ENCODE measurements at regions not wholly inside any gene's neighbourhood (a gene's known extent, or its start where the extent isn't known, plus 50 kb on each side); places are given as distances from the start of the nearest gene placed in this dataset.

DNA sequence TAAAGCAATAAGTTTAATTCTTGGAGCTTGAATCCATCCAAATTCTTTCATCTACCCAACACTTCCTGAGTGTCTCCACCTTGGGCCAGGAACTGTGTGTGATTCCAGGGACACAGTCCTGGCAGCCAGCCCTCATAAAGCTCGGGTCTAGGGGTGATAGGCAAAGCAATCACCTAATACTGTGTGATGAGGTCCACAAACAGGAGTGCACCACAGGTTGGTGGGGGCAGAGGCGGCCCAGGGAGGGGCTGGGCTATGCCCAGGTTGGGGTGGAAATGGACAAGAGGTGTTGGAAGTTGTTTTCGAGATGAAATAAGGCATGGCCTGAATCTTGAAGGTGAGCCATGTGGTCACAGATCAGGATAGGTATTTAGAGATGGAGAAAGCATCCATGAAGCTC is 133.9 kb upstream of the PTCH1 start:
- no peak overlapping the region for H3K4me3 ChIP-seq (ENCODE audit: low read depth, low read length)
- ChIA-PET CTCF (no interaction called here), POLR2A (no interaction called here)
- DNase-seq (ENCODE audit: low read depth): no peak
- H3K36me3 ChIP-seq (ENCODE audit: control insufficient read depth, insufficient read depth, low read length): no peaks in the 10 kb centered on the region
- TF ChIP-seq, protein P1, sequence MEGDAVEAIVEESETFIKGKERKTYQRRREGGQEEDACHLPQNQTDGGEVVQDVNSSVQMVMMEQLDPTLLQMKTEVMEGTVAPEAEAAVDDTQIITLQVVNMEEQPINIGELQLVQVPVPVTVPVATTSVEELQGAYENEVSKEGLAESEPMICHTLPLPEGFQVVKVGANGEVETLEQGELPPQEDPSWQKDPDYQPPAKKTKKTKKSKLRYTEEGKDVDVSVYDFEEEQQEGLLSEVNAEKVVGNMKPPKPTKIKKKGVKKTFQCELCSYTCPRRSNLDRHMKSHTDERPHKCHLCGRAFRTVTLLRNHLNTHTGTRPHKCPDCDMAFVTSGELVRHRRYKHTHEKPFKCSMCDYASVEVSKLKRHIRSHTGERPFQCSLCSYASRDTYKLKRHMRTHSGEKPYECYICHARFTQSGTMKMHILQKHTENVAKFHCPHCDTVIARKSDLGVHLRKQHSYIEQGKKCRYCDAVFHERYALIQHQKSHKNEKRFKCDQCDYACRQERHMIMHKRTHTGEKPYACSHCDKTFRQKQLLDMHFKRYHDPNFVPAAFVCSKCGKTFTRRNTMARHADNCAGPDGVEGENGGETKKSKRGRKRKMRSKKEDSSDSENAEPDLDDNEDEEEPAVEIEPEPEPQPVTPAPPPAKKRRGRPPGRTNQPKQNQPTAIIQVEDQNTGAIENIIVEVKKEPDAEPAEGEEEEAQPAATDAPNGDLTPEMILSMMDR (IDR thresholded peaks at IDR 0.05; ENCODE audit: insufficient read depth, low read depth, low read length): no peak
- H3K27me3 ChIP-seq (ENCODE audit: control insufficient read depth, insufficient read depth, low read length): no peaks in the 10 kb centered on the region; the same call in 1 of the 2 replicates

DNA sequence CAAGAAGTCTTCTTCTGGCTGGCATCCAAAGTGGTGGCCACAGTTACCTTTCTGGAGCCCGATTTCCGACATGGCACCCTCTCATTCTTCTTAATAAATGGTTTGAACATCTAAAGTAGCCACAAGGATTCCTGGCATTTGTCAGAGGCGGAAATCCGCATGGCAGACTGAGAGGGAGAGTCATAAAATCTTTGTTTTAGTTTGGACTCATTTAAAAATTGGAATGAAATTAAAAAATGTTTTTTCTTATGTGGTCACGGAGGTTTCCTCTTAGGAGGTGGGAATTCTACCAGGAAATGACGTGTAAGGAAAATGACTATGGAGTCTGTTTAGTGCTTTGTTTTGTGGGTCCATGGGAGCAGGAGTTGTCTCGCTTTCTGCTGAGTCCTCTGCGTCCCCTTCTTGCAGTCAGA is 133.0 kb upstream of the PTCH1 start:
- Histone ChIP-seq H3K36me3 (ENCODE audit: control insufficient read depth, insufficient read depth, low read length) (no peaks in the 10 kb centered on the region), H3K27me3 (ENCODE audit: control insufficient read depth, insufficient read depth, low read length) (no peaks in the 10 kb centered on the region; the same call in 1 of the 2 replicates), H3K4me3 (ENCODE audit: low read depth, low read length) (no peak overlapping the region)
- POLR2A ChIA-PET: no interaction called here
- TF ChIP-seq, protein P1 (IDR thresholded peaks at IDR 0.05; ENCODE audit: insufficient read depth, low read depth, low read length): no peak
- CTCF ChIA-PET: no interaction called here
- no peak for DNase-seq (ENCODE audit: low read depth)

DNA sequence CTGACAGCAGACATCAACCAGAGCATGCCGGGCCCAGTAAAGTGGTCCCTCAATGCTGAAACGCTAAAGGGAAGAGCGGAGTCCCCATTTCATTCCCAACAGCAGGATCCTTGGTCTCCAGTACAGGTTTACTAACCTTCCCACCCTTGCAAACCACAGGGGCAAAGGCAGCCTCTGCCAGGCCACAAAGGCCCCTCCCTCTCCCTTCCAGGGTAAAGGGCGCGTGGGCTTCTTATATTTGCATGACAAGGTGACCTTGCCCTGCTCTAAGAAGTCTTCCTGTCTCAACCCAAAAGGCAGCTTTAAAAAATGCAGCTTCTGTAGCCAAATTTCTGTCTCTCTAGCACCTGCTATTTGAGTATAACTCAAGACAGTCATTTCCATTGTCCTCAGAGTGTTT is 131.5 kb upstream of the PTCH1 start:
- H3K36me3 ChIP-seq (ENCODE audit: control insufficient read depth, insufficient read depth, low read length): no peaks in the 10 kb centered on the region
- CTCF ChIA-PET: no interaction called here

DNA sequence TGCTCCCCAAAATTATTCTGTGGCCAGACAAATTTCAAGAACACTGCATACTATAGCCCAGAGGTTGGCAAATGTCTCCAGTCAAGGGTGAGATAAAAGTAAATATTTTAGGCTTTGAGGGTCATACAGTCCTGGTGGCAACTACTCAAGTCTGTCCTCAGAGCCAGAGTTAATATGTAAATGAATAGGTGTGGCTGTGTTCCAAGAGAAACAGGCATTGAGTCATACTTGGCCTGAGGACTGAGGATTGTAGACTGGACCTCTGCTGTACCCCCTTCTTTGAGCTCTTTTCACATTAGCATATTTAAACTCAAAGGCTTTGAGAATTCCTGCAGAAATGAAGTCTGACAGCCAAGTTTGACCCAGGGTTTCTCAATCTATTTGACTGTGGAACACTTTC is 129.2 kb upstream of the PTCH1 start:
- TF ChIP-seq, protein P1 (IDR thresholded peaks at IDR 0.05; ENCODE audit: insufficient read depth, low read depth, low read length): no peak
- Histone ChIP-seq H3K36me3 (ENCODE audit: control insufficient read depth, insufficient read depth, low read length) (no peaks in the 10 kb centered on the region), H3K4me3 (ENCODE audit: low read depth, low read length) (no peak overlapping the region), H3K27me3 (ENCODE audit: control insufficient read depth, insufficient read depth, low read length) (no peaks in the 10 kb centered on the region; the same call in 1 of the 2 replicates)
- ChIA-PET POLR2A (no interaction called here), CTCF (no interaction called here)
- no peak for DNase-seq (ENCODE audit: low read depth)

More for the DNA sequence above, 131.5 kb upstream of the PTCH1 start:
- TF ChIP-seq, protein P1 (IDR thresholded peaks at IDR 0.05; ENCODE audit: insufficient read depth, low read depth, low read length): no peak
- no peak for DNase-seq (ENCODE audit: low read depth)
- H3K4me3 ChIP-seq (ENCODE audit: low read depth, low read length): no peak overlapping the region
- H3K27me3 ChIP-seq (ENCODE audit: control insufficient read depth, insufficient read depth, low read length): no peaks in the 10 kb centered on the region; the same call in 1 of the 2 replicates
- POLR2A ChIA-PET: no interaction called here

DNA sequence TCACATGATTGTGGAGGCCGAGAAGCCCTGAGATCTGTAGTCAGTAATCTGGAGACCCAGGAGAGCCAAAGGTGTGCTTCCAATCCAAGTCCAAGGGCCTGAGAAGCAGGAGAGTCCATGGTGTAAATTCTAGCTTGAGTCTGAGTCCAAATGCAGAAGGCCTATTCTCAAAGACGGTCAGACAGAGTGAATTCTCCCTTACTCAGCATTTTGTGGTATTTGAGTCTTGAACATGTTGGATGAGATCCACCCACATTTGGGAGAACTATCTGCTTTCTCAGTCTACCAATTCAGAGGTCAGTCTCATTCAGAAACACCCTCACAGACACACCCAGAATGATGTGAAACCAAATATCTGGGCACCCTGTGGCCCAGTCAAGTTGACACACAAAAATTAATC is 128.8 kb upstream of the PTCH1 start:
- H3K36me3 ChIP-seq (ENCODE audit: control insufficient read depth, insufficient read depth, low read length): no peaks in the 10 kb centered on the region
- POLR2A ChIA-PET: no interaction called here
- CTCF ChIA-PET: interaction anchor here (0.6 kb wide), 1 partner anchor 18 kb away, joined by 4 read pairs; no protein-coding TSS in a partner anchor
- TF ChIP-seq, protein P1 (IDR thresholded peaks at IDR 0.05; ENCODE audit: insufficient read depth, low read depth, low read length): no peak
- H3K4me3 ChIP-seq (ENCODE audit: low read depth, low read length): no peak overlapping the region
- no peaks in the 10 kb centered on the region; the same call in 1 of the 2 replicates for H3K27me3 ChIP-seq (ENCODE audit: control insufficient read depth, insufficient read depth, low read length)
- no peak for DNase-seq (ENCODE audit: low read depth)

Data from BJ (cell line).